Colonic mucosa (tissue), 4 donors: ENCODE measurements at regions not wholly inside any gene's neighbourhood (a gene's known extent, or its start where the extent isn't known, plus 50 kb on each side); places are given as distances from the start of the nearest gene placed in this dataset.
"Not testable (repeated sequence)": the region's sequence is repeated elsewhere in the genome, so short reads cannot be mapped to it uniquely, and the experiment has no call there.

Experiments used
- DNase-seq: peaks from one replicate; pipeline ENCODE4 v3.0.0-alpha.2; 2020
- H3K27ac ChIP-seq: fragments of 200-600 bp; one replicate; pipeline ENCODE4 v1.8.0; 2021
- H3K27me3 ChIP-seq: fragments of 200-600 bp; one replicate; pipeline ENCODE4 v1.8.0; 2021
- H3K36me3 ChIP-seq: fragments of 200-600 bp; one replicate; pipeline ENCODE4 v1.8.0; 2021
- H3K4me1 ChIP-seq: fragments of 200-600 bp; one replicate; pipeline ENCODE4 v1.8.0; 2021; ENCODE audit warnings: mild to moderate bottlenecking
- H3K4me3 ChIP-seq: fragments of 200-600 bp; one replicate; pipeline ENCODE4 v1.8.0; 2021
- H3K9ac ChIP-seq, 2 donors: one replicate each; pipeline ENCODE4 v1.7.0; 2013; ENCODE audit warnings: control low read depth in 2 of 2, low read depth in 2 of 2, low read length in 2 of 2
- H3K9me3 ChIP-seq: fragments of 200-600 bp; one replicate; pipeline ENCODE4 v1.8.0; 2021
- intact Hi-C: fragments of 100-400 bp; cut with DNase I; formaldehyde crosslinking; loops from one replicate; pipeline ENCODE4 v1.14.1; 2022
- TF ChIP-seq, protein P1 (sequence below): fragments of 200-600 bp; IDR thresholded peaks from one replicate; pipeline ENCODE4 v1.8.0; 2022; ENCODE audit warnings: antibody characterized with exemption, mild to moderate bottlenecking
- donor health status: healthy.
- donor health status: DM: no; HTN: no; CAD: no.
- donor health status: DM: no; HTN: no; CAD: no.

GRCh38 chr5:58311526-58311925 is 148.4 kb downstream of the PLK2 start:
- no peaks in the 10 kb centered on the region for H3K4me1 ChIP-seq
- no peak overlapping the region for H3K9ac ChIP-seq
- no peaks in the 10 kb centered on the region for H3K9me3 ChIP-seq
- H3K36me3 ChIP-seq: no peaks in the 10 kb centered on the region
- TF ChIP-seq, protein P1, sequence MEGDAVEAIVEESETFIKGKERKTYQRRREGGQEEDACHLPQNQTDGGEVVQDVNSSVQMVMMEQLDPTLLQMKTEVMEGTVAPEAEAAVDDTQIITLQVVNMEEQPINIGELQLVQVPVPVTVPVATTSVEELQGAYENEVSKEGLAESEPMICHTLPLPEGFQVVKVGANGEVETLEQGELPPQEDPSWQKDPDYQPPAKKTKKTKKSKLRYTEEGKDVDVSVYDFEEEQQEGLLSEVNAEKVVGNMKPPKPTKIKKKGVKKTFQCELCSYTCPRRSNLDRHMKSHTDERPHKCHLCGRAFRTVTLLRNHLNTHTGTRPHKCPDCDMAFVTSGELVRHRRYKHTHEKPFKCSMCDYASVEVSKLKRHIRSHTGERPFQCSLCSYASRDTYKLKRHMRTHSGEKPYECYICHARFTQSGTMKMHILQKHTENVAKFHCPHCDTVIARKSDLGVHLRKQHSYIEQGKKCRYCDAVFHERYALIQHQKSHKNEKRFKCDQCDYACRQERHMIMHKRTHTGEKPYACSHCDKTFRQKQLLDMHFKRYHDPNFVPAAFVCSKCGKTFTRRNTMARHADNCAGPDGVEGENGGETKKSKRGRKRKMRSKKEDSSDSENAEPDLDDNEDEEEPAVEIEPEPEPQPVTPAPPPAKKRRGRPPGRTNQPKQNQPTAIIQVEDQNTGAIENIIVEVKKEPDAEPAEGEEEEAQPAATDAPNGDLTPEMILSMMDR: no peak
- H3K27ac ChIP-seq: no peak overlapping the region
- no peak overlapping the region for H3K4me3 ChIP-seq
- no peaks in the 10 kb centered on the region for H3K27me3 ChIP-seq
- intact Hi-C loops: no loop called here
- no peak for DNase-seq

- H3K9ac ChIP-seq, H3K36me3 ChIP-seq, H3K9me3 ChIP-seq, H3K27ac ChIP-seq, DNase-seq, H3K27me3 ChIP-seq, H3K4me3 ChIP-seq, intact Hi-C loops, H3K4me1 ChIP-seq: not testable (repeated sequence)
Measured at GRCh38 chr5:58308384-58308783, 151.5 kb downstream of the PLK2 start.

GRCh38 chr5:58300346-58300895 is 159.5 kb downstream of the PLK2 start:
- Histone ChIP-seq H3K27me3 (no peaks in the 10 kb centered on the region), H3K9me3 (no peaks in the 10 kb centered on the region), H3K4me1 (no peaks in the 10 kb centered on the region), H3K4me3 (no peak overlapping the region), H3K9ac (no peak overlapping the region), H3K36me3 (no peaks in the 10 kb centered on the region), H3K27ac (no peak overlapping the region)
- intact Hi-C loops: no loop called here
- DNase-seq: no peak
- TF ChIP-seq, protein P1: no peak

DNA sequence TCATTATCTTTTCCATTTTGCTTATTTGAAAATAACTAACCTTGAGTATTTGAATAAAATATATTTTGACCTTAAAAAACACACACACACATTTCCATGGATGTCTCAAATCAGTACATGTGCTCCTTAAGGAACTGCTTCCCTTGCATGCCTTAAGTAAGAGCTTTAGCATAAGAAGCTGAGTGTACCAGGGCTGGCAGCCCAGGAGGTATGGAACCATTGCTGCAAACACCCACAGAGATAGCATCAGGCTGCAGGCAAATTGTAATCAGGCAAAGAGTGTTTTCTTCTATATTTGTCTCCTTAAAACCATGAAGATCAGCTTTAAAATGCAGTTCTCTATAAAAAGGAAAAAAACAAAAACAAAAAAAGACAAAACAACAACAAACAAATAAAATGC is 160.6 kb downstream of the PLK2 start:
- H3K27me3 ChIP-seq: no peaks in the 10 kb centered on the region
- DNase-seq: no peak
- no peak overlapping the region for H3K9ac ChIP-seq
- no peak overlapping the region for H3K27ac ChIP-seq
- H3K9me3 ChIP-seq: no peaks in the 10 kb centered on the region
- TF ChIP-seq, protein P1: no peak
- H3K4me1 ChIP-seq: no peaks in the 10 kb centered on the region
- intact Hi-C loops: no loop called here
- H3K36me3 ChIP-seq: no peaks in the 10 kb centered on the region
- no peak overlapping the region for H3K4me3 ChIP-seq

DNA sequence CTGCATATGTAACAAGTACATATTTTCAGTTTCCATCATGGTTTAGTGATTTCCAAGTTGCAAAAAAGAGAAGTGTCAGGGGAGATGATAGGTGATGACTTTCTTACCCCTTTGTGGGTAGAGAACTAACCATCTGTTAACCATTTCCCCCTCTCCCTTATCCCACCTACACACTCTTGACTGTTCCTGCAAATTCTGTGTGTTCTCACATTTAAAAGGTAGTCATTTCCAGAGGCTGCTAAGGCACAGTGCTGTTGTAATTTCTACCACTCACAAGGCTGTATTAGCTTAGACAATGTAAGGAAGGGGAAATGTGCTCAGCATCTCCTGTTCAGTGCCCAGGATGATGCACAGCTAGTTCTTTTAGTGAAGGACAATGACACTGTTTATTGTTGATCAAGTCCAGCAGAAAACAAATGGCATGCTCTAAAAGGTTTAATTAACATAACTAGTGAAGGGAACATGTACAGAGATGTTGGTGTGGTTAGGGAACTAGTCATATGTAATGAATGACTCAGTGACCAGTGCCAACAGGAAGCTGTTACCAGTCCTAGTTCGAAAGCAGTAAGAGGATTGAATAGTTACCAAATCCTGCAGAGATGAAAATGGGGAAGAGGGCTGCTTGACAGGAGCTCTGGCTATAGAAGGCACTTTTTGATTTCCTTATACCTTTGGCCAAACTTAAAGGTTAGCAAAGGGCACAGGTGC is 165.1 kb downstream of the PLK2 start:
- no peak overlapping the region for H3K27ac ChIP-seq

GRCh38 chr5:58288275-58288674 is 171.6 kb downstream of the PLK2 start:
- H3K27me3 ChIP-seq, H3K36me3 ChIP-seq, H3K9me3 ChIP-seq, H3K4me3 ChIP-seq, DNase-seq, intact Hi-C loops, H3K9ac ChIP-seq, H3K4me1 ChIP-seq, H3K27ac ChIP-seq: not testable (repeated sequence)

More for the DNA sequence above, 165.1 kb downstream of the PLK2 start:
- H3K4me3 ChIP-seq: no peak overlapping the region
- no peaks in the 10 kb centered on the region for H3K27me3 ChIP-seq
- no peaks in the 10 kb centered on the region for H3K9me3 ChIP-seq
- intact Hi-C loops: no loop called here
- no peak for DNase-seq
- no peak overlapping the region for H3K9ac ChIP-seq
- H3K36me3 ChIP-seq: no peaks in the 10 kb centered on the region
- no peaks in the 10 kb centered on the region for H3K4me1 ChIP-seq
- TF ChIP-seq, protein P1: no peak
